NCI-H1105 (cell line): ENCODE measurements at regions not wholly inside any gene's neighbourhood (a gene's known extent, or its start where the extent isn't known, plus 50 kb on each side); places are given as distances from the start of the nearest gene placed in this dataset.

ENCODE experiments used
- DNase-seq: peaks from one replicate; lab custom pipeline; 2025; lab: John Stamatoyannopoulos, UW

DNA sequence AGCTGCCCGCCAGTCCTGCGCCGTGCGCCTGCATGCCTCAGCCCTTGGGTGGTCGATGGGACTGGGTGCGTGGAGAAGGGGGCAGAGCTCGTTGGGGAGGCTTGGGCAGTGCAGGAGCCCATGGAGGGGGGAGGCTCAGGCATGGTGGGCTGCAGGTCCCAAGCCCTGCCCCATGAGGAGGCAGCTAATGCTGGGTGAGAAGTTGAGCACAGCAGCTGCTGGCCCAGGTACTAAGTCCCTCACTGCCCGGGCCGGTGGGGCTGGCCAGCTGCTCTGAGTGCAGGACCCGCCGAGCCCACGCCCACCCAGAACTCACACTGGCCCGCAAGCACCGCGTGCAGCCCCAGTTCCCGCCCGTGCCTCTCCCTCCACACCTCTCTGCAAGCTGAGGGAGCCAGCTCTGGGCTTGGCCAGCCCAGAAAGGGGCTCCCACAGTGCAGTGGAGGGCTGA is 764.3 kb upstream of the TYRP1 start:
- DNase-seq, result no peak

DNA sequence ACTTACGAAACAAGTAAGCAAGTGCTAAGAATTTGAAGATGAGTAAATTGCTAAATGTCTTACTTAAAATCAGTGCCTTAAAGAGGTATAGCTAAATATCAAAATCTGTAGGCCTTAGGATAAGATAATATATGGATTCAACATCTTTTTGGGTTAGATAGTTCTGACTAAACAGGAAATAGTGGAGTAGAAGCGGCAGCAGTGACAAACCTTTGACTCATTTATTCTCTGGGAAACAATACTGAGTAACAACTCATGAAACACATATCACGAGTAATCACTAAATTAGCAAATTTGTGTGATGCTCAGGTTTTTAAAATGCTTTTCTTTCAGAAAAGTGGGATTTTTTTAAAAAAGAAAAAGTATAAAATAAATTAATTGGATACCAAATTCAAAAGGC is 762.1 kb upstream of the TYRP1 start:
- DNase-seq, result no peak

DNA sequence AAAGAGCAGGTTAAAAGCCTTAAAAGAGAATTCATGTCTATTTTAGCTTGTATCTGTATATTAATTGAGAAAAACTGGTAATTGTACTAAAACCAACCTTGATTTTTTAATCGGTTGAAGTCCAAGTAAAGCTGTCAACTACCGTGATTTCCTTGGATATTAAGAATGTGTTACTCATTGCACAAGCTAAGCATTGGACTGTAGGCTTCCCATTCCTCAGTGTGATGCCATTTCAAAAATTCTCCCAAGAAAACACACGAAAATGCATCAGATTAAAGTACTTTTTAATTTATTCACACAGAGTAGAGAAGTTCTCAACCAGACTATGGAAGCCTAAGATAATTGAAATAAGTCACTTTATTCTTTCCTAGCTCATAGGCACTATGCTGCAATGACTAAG is 761.4 kb upstream of the TYRP1 start:
- no peak for DNase-seq

DNA sequence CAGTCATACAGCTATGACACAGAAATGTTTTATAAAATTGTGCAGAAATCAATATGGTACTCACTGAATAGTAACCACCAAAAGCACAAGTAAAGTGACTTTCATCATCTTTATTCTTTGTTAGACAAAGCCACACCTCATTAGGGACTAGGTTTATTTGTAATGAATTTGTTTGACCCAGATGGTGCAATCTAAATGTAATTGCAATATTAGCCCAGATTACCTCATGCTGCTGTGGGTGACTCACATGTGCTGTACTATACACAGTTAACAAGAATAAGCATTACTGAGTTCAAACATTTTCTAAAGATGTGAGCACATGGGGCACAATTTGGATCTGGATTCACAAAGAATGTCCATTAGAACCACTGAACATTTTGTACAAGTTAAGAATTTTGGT is 759.3 kb upstream of the TYRP1 start:
- no peak for DNase-seq

DNA sequence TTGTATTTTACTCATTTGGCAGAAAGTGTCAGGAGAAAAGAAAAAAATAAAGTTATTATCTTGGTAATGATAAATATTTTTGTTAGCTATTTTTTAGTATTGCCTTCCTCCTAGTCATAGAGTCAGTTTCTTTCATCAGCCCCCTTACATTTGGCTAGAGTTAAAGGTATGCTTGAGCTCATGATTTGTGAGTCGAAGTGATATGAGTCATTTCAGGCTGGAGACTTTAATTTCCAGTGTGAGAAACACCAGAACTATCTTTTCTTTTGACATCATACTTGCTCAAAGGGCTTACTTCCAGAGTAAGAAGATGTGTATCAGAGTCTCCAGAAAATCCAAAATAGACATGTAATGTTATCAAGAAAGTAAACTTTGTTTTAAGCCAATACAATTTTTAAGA is 746.7 kb upstream of the TYRP1 start:
- no peak for DNase-seq

DNA sequence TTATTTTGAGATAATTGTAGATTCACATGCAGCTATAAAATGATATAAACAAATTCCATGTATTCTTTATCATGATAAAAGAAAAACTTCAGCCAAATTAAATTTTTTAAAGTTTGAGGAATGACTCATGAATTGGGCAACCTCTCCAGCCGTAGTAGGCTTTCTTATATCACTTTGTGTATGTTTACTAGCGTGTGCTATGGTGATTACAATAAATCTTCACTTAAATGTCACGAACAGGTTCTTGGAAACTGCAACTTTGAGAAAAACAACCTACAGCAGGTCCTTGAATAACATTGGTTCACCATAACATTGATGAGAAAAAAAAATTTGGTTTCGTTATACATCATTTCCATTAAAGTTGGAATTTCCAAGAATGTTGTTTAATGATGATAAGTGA is 730.9 kb upstream of the TYRP1 start:
- DNase-seq, result no peak

DNA sequence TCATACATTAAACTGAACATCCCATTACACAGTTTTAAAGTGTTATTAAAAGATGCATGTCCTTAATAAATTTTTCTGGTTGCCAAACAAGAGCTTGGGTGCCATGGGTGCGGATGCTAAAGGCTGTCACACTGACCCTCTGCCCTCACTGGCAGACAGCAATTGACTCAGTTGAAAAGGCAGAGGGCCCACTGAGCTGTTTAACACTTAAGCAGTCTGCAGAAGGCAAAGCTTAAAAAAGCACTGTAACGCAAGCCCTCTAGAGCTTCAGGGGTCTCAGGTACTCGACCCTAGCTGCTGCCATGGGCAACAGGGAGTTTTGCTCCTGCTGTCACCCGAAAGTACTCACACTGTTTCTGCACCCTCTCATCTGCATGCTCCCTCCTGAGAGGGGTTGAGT is 726.4 kb upstream of the TYRP1 start:
- DNase-seq, result no peak

DNA sequence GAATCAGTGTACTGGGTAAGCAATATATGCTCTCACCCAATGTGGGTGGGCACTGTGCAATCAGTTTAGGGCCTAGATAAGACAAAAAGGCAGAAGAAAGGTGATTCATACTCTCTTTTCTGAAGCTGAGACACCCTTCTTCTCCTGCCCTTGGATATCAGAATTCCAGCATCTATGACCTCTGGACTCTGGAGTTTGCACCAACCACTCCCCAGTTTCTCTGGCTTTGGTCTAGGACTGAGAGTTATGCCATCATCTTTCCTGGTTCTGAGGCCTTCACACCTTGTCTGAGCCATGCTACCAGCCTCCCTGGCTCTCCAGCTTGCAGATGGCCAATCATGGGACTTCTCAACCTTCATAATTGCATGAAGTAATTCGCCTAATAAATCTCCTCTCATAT is 724.6 kb upstream of the TYRP1 start:
- DNase-seq, result no peak

DNA sequence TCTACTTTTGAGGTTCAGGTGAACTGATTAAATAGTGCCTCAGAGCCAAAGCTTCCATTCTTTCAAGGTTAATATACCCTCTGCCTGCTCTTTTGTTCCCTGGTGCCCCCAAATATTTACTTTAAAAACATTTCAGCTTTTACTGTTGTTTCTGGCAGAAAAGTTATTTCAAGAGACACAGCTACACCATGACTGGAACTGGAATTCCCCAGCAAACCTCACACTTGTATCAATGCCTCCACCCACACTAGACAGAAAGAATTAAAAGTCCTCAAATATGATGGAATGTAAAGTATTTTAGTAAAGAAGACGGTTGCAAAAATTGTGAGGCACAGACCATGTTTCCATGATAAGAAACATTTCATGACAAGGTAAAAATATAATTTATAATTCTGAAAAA is 720.2 kb upstream of the TYRP1 start:
- DNase-seq, result no peak

DNA sequence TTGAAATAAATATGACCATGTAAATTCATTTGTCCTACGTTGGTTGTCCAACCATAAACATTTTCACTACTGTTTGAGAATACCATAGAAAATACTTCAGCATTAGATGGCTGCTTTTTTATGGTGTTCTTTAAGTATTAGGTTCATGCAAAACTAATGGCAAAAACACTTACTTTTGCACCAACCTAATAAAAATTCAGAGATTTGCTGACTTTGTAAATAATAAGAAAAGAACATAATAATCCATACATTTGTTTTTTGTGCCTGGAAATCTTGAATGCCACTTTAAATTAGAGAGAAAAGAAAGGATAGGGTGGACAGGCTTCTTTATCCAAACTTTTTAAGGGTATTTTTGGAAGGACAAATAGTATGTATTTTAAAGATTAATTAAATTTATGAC is 719.7 kb upstream of the TYRP1 start:
- DNase-seq, result no peak

DNA sequence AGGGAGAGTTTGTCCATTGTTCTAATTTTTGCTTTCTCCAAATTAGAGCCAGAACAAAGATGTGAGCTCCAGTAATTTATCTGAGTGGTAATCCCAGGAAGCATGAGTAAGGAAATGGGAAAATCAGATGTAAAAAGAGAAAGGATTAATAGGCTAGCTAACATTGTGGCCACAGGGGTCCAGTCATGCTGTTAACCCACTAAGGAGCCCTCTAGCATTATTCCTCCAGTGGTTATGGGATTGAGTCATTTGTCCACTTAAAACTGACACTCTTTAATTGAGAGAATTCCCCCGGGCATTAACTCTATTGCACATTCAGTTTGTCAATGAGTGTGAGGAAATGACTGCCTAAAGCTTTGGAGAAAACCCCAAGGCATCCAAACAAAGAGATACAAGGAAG is 700.3 kb upstream of the TYRP1 start:
- no peak for DNase-seq

DNA sequence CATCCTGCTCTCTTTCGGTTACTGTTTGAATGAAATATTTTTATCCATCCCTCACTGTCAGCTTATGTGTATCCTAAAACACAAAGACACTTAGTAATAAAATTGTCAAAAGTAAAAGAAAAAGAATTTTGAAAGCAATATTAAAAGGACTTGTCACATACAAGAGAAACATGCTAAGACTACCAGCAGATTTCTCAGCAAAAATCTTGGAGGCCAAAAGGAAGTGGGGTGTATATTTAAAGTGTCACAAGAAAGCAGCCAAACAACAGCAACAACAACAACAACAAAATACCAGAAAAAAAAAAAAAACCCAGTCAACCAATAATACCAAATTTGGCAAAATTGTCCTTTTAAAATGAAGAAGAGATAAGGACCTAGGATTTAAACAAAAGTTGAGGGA is 678.7 kb upstream of the TYRP1 start:
- no peak for DNase-seq

DNA sequence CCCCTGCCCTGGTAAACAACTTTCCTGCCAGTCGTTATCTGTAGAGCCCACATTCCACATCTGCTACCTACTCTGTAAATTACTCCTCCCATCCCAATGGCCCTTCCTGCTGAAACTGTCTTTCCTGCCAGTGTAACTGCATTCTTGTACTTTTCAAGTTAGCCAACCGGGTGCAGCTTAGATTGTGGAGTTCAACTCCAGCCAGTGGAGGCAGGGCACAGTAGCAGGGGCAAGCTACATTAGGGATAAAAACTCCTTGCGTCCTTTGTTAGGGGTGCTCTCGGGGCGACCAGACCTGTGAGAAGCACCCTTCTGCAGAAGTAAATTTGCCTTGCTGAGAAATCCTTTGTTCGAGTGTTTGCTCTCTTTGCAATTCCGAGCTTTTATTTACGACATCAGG is 639.0 kb upstream of the TYRP1 start:
- DNase-seq, result no peak

DNA sequence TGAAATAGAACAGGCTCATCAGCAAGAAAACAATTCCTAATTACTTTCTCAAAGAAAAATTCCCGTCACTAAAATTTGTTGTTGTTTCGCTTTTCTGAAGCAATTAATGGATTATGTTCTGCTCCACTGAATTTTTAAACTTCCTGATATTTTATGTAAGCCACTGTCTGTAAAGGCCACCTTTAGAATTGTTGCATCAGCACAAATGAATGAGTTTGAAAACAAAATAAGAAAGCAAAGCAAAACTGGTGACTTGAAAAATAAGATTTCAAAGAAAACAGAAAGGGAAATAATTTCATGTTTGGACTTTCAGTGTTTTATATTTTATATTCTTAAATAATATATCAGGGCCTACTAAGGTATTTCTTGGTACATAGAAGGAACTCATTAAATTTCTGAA is 636.3 kb upstream of the TYRP1 start:
- no peak for DNase-seq

DNA sequence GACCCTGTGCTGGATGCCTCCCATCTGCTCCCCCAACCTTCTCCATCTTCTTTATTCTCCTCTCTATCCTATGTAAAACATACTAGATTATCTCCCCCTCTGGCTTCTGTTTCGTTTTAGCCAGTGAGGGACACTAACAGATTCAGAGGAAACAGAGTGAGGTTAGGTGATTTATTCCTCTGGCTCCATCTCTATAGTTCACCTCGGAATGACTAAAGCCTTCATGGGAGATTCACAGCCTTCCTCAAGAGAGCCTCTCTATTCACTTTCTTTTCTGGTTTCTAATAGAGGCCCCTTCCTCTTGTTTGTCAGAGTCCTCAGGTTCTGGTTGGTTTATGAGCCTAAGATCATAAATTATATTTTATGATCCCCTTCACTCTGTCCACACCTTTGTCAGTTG is 633.1 kb upstream of the TYRP1 start:
- no peak for DNase-seq

DNA sequence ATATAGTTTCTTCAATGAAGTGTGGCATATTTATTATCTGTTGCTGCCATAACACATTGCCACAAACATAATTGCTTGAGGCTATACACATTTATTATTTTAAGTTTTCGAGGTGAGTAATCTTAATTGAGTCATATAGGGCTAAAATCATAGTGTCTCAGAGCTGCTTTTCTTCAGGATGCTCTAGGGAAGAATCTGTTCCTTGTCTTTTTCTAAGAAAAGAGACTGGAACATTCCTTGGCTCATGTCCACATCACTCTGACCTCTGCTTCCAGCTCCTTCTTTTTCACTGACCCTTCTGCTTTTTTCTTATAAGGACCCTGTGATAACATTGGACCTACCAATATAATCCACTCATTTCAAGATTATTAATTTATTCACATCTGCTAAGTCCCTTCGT is 632.4 kb upstream of the TYRP1 start:
- no peak for DNase-seq

DNA sequence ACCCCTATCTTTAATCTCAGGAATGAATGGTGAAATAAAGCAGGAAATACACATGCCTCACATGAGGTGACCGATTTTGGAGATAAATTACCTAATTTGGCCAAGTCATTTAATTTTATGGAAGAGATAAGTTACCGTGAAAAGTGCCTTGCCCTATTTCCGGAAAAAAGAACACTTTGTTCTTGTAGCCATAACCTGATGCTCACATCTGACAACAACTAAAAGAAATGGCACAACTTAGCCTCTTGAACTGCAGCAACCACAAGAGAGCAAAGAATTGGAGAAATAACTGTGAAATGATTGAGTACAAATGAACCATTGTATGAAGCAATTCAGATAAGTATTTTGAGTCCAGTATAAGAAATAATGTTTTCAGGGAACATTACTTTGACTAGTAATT is 628.1 kb upstream of the TYRP1 start:
- no peak for DNase-seq

DNA sequence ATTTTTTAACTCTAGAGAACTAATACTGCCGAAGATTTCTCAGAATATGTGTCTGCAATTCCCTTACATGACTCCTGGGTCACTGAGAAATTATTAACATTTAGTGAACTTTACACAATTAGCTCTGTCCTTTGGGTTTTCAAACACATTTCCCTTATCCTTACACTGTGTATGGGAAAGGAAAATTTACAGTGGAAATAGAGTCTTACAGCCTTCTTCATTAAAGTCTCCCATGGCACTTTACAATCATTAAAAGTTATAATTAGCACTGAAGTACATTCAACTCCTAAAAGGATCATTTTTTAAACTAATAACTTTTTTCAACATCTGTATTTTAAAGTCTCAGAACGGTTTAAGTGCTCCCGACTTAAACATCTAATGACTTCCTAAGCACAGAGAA is 627.5 kb upstream of the TYRP1 start:
- DNase-seq, result no peak

DNA sequence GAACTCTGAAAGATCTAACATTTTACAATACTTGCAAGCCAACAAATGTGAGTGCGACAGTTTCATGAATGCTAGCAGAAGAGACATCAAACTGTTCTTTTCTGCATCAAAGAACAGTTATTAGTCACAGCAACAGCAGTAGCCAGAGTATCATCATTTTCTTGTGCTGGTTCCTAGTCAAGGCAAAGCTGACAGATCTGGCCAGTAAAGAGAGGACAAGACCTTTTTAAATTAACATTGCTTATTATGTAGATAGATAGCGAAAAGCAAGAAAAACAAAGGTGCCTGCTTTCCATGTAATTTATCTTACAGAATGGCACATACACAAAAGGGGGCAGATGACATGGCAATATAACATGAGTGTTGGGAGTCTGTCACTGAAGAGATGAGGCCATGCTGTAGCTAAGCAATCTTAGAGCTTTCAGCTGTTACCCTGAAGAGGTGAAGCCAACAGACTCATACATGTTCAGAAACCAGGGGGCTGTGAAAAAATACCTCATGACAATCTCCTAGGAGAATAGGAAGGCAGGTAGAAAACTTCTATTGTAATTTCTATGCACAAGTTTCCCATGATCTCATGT is 626.6 kb upstream of the TYRP1 start:
- DNase-seq, result no peak

DNA sequence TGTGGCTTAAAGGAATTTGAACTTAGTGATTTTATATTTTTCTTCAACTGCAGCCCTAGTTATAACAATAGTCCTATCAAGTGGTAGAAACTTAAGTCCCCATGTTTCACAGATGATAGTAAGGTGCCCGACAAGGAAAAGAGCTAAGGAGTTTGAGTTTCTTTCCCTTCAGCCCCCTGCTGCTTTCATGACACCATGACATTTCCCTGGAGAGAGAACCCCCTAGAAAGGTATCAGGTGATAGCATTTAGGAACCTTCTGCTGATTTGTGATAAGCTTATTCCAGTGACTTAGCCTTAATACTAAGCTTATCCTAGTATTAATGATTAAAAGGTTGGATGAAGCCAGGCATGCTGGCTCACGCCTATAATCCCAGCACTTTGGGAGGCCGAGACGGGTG is 623.8 kb upstream of the TYRP1 start:
- DNase-seq, result no peak

DNA sequence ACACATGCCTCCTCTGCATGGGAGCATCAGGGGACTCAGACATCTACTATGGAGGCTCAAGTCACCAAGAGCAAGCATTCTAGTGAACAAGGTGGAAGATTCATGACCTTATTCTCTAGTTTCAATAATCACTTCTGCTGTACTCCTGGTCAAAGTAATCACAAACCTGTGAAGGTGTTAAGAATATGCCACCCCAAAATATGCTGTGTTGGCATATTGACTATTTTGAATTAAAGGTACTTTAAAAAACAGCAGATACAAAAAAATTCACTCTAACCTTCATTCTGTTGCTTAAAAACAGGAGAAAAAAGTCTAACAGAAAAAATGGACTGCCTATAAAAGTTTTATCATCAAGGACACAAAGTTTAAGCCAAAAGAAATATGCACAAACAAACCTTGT is 607.8 kb upstream of the TYRP1 start:
- DNase-seq, result no peak

DNA sequence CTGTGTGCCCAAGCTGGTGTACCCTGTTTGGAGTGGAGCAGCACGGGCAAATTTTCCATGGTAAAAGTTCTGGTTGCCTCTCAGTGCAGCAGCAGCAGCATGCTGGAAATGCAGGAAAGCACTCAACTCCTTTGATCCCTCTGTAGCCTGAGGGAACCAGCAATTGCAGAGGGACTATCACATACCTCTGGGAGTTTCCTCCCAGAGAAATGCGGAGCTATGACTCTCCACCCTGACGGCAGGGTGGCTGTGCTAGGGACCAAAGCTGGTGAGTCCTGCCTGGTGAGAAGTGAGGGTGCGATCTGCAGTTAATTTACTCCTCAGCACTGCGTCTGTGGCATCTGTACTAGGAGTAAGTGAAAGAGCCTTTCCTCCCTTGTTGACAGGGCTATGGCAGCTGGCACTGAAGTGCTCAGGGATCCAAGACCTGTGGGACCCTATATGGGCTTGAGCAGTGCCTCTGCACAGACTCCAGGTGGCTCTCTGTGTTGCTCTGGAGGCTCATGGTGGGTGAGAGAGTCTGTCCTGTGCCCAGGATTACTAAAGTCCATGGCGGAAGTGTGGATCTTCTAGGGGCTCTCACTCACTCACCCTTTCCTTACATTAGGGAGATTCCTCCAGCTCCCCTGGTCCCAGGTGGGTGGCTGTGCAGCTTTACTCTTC is 601.2 kb upstream of the TYRP1 start:
- no peak for DNase-seq

DNA sequence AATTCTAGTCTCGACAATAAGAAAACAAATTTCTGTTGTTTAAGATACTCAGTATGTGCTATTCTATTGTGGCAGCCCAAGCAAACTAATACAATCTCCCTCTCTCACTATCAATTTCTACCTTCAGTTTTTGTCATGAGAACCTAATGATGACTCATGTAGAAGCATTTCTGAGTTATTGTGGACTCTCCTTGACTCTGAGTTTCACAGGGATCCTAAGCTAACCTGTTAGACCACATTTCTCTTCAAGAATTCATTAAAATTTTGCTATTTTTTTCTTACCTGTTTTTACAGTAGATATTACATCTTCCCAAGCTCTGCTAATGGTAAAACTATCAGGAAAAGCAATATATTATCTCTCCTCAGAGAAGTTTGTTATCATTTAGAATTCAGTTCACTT is 599.1 kb upstream of the TYRP1 start:
- DNase-seq, result no peak

DNA sequence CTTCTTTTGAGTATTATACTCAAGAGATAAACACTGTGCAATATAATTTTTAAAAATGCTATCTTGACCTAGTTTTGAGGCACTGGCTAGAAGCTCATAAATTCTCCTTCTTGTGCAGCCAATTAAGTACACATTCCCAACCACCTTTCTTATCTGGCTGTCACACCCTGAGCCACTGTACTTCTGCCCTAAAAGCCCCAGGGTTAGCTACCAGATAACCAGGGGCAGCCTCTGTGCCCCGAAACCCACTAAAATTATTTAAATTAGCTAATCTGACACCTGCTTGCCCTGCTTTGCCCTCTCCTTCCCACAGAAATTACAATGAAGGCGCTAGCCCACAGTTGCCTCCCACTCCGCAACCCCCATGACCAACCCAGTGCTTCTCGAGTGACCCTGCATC is 597.3 kb upstream of the TYRP1 start:
- no peak for DNase-seq

DNA sequence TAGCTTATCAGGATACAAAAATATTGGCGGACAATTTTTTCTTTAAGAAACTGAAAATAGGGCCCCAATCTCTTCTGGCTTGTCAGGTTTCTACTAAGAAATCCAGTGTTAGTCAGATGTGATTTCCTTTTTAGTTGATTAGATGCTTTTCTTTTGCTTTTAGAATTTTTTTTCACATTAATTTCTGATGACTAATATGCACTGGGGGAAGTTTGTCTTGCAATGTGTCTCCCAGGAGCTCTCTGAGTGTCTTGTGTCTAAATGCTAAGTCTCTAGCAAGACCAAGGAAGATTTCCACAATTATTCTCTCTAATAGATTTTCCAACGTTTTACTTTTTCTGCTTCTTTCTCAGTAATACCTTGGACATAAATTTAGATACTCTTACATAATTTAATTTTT is 559.8 kb upstream of the TYRP1 start:
- no peak for DNase-seq
